ENCODE measurements at regions not wholly inside any gene's neighbourhood (a gene's known extent, or its start where the extent isn't known, plus 50 kb on each side); places are given as distances from the start of the nearest gene placed in this dataset.

GRCh38 chr9:135183069-135183468, 95.6 kb downstream of the OLFM1 start:
- Histone ChIP-seq H2AFZ (ENCODE audit: low read depth, low read length, severe bottlenecking) (no peak overlapping the region), H3K27me3 (ENCODE audit: low read length) (no peaks in the 10 kb centered on the region), H3K4me2 (ENCODE audit: low read depth, low read length, poor library complexity, severe bottlenecking) (no peak overlapping the region), H3K4me3 (ENCODE audit: insufficient read depth, low read length, poor library complexity, severe bottlenecking) (no peak overlapping the region), H3K9me3 (ENCODE audit: insufficient read depth, low read length) (no peaks in the 10 kb centered on the region), H3K36me3 (ENCODE audit: low read length) (no peaks in the 10 kb centered on the region), H3K9me2 (replicated peaks; ENCODE audit: insufficient read depth, low read length) (no peaks in the 10 kb centered on the region), H3K79me2 (ENCODE audit: insufficient read depth, low read length) (no peaks in the 10 kb centered on the region), H4K20me1 (ENCODE audit: low read depth, low read length) (no peaks in the 10 kb centered on the region), H3K9ac (ENCODE audit: low read length) (no peak overlapping the region), H3K27ac (ENCODE audit: low read depth, low read length) (no peak overlapping the region), H3F3A (ENCODE audit: insufficient read depth) (no peaks in the 10 kb centered on the region)
- TF ChIP-seq EZH2phosphoT487 (conservative IDR thresholded peaks at IDR 0.05; ENCODE audit: low read length) (no peak), CTCF (IDR thresholded peaks at IDR 0.05; ENCODE audit: insufficient read depth, low read length, poor library complexity, severe bottlenecking) (no peak)

GRCh38 chr9:135183528-135184180, 96.2 kb downstream of the OLFM1 start:
- Histone ChIP-seq H2AFZ (ENCODE audit: low read depth, low read length, severe bottlenecking) (no peak overlapping the region), H3K4me2 (ENCODE audit: low read depth, low read length, poor library complexity, severe bottlenecking) (no peak overlapping the region), H3K79me2 (ENCODE audit: insufficient read depth, low read length) (no peaks in the 10 kb centered on the region), H3K9me2 (replicated peaks; ENCODE audit: insufficient read depth, low read length) (no peaks in the 10 kb centered on the region), H3K9me3 (ENCODE audit: insufficient read depth, low read length) (no peaks in the 10 kb centered on the region), H4K20me1 (ENCODE audit: low read depth, low read length) (no peaks in the 10 kb centered on the region), H3K4me3 (ENCODE audit: insufficient read depth, low read length, poor library complexity, severe bottlenecking) (no peak overlapping the region), H3K36me3 (ENCODE audit: low read length) (no peaks in the 10 kb centered on the region), H3F3A (ENCODE audit: insufficient read depth) (no peaks in the 10 kb centered on the region), H3K9ac (ENCODE audit: low read length) (no peak overlapping the region), H3K27ac (ENCODE audit: low read depth, low read length) (no peak overlapping the region), H3K27me3 (ENCODE audit: low read length) (no peaks in the 10 kb centered on the region)
- TF ChIP-seq EZH2phosphoT487 (conservative IDR thresholded peaks at IDR 0.05; ENCODE audit: low read length): no peak
- TF ChIP-seq CTCF (IDR thresholded peaks at IDR 0.05; ENCODE audit: insufficient read depth, low read length, poor library complexity, severe bottlenecking): no peak

GRCh38 chr9:135184181-135185053, 96.9 kb downstream of the OLFM1 start:
- Histone ChIP-seq H2AFZ (ENCODE audit: low read depth, low read length, severe bottlenecking) (no peak overlapping the region), H3K36me3 (ENCODE audit: low read length) (no peaks in the 10 kb centered on the region), H3K4me3 (ENCODE audit: insufficient read depth, low read length, poor library complexity, severe bottlenecking) (no peak overlapping the region), H3F3A (ENCODE audit: insufficient read depth) (no peaks in the 10 kb centered on the region), H3K9me3 (ENCODE audit: insufficient read depth, low read length) (no peaks in the 10 kb centered on the region), H3K27ac (ENCODE audit: low read depth, low read length) (no peak overlapping the region), H3K9me2 (replicated peaks; ENCODE audit: insufficient read depth, low read length) (no peaks in the 10 kb centered on the region), H3K27me3 (ENCODE audit: low read length) (no peaks in the 10 kb centered on the region), H3K79me2 (ENCODE audit: insufficient read depth, low read length) (no peaks in the 10 kb centered on the region), H3K4me2 (ENCODE audit: low read depth, low read length, poor library complexity, severe bottlenecking) (no peak overlapping the region), H3K9ac (ENCODE audit: low read length) (no peak overlapping the region), H4K20me1 (ENCODE audit: low read depth, low read length) (no peaks in the 10 kb centered on the region)
- TF ChIP-seq EZH2phosphoT487 (conservative IDR thresholded peaks at IDR 0.05; ENCODE audit: low read length) (no peak), CTCF (IDR thresholded peaks at IDR 0.05; ENCODE audit: insufficient read depth, low read length, poor library complexity, severe bottlenecking) (no peak)
